H1 (cell line): ENCODE measurements at regions not wholly inside any gene's neighbourhood (a gene's known extent, or its start where the extent isn't known, plus 50 kb on each side); places are given as distances from the start of the nearest gene placed in this dataset.

Experiments
- CBX5 ChIP-seq: fragments of 300-800, 300-1000 bp; sonication (generic); IDR thresholded peaks from 2 replicates; pipeline ENCODE4 v1.7.1; 2016; ENCODE audit warnings: antibody characterized with exemption, low read length, low read depth
- EZH2 ChIP-seq: fragments of 200-600 bp; sonication (generic); IDR thresholded peaks from 2 replicates; pipeline ENCODE4 v1.7.1; 2012; ENCODE audit warnings: low read depth, mild to moderate bottlenecking, moderate library complexity, low read length, inconsistent platforms; ENCODE audit not compliant: severe bottlenecking
- FOSL1 ChIP-seq: IDR thresholded peaks from 2 replicates; pipeline ENCODE4 v1.6.1; 2011; ENCODE audit warnings: mild to moderate bottlenecking, low read depth, low read length, moderate library complexity; ENCODE audit not compliant: insufficient read depth
- KDM5A ChIP-seq: fragments of 200-600 bp; IDR thresholded peaks from 2 replicates; pipeline ENCODE4 v1.7.1; 2012; ENCODE audit warnings: mild to moderate bottlenecking, low read length, inconsistent platforms, mixed read lengths
- PHF8 ChIP-seq: fragments of 200-600 bp; sonication (generic); conservative IDR thresholded peaks from 2 replicates; pipeline ENCODE4 v1.7.1; 2012; ENCODE audit warnings: low read depth, mild to moderate bottlenecking, inconsistent platforms, low read length, moderate library complexity

DNA sequence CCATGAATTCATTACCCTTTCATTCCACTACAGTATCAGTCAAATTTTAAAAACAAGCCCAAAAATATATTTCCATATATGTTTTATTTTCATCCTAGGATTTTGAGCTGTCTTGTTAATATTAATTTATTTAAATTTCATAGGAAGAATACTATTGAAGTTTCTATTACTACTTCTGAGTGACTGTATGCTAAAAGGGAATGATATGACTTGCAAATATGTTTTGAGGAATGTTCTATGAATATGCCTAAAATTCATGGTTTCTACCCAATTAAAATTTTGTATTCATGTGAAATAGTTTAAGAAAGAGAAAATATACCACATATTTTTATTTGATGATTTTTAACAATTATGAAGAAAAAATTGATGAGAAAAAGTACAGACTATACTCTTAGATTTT lies 52.9 kb upstream of the BACH1 start (continued):
- TF ChIP-seq FOSL1 (no peak), KDM5A (no peak), PHF8 (no peak), EZH2 (no peak), CBX5 (no peak)
